ENCODE measurements at regions not wholly inside any gene's neighbourhood (a gene's known extent, or its start where the extent isn't known, plus 50 kb on each side); places are given as distances from the start of the nearest gene placed in this dataset.

GRCh38 chr2:239619369-239619768 is 218.5 kb upstream of the HDAC4 start:
- Histone ChIP-seq H3K9me3 (no peaks in the 10 kb centered on the region), H3K36me3 (no peaks in the 10 kb centered on the region), H3K27me3 (no peaks in the 10 kb centered on the region), H3K4me3 (no peak overlapping the region), H3K4me1 (no peaks in the 10 kb centered on the region), H3K27ac (no peak overlapping the region)
- FAIRE-seq: no peak
- TF ChIP-seq CTCF (IDR thresholded peaks at IDR 0.05): no peak
- no peak for DNase-seq
- intact Hi-C loops (cut with DNase I): no loop called here
- no peak for ATAC-seq
- 52 to 53% methylated on average over 1 of the region's 1 CpG for WGBS, 2 donors

GRCh38 chr2:239616729-239617128 is 215.9 kb upstream of the HDAC4 start:
- H3K4me3 ChIP-seq: no peak overlapping the region
- DNase-seq (no peak), FAIRE-seq (no peak), ATAC-seq (no peak)
- no peak for TF ChIP-seq CTCF (IDR thresholded peaks at IDR 0.05)
- no peak overlapping the region for H3K27ac ChIP-seq
- no peaks in the 10 kb centered on the region for H3K4me1 ChIP-seq
- H3K9me3 ChIP-seq: no peaks in the 10 kb centered on the region
- H3K36me3 ChIP-seq: no peaks in the 10 kb centered on the region
- intact Hi-C loops (cut with DNase I): no loop called here
- no peaks in the 10 kb centered on the region for H3K27me3 ChIP-seq
- WGBS, 2 donors: 41 to 75% methylated on average over 2 of the region's 2 CpGs

GRCh38 chr2:239612133-239612532 is 211.3 kb upstream of the HDAC4 start:
- intact Hi-C loops (cut with DNase I): no loop called here
- Histone ChIP-seq H3K27ac (no peak overlapping the region), H3K4me1 (no peaks in the 10 kb centered on the region), H3K4me3 (no peak overlapping the region), H3K36me3 (no peaks in the 10 kb centered on the region), H3K27me3 (no peaks in the 10 kb centered on the region), H3K9me3 (no peaks in the 10 kb centered on the region)
- TF ChIP-seq CTCF (IDR thresholded peaks at IDR 0.05): no peak
- ATAC-seq (no peak), DNase-seq (no peak), FAIRE-seq (no peak)
- WGBS, 2 donors: 61 to 72% methylated on average over 11 of the region's 11 CpGs

- intact Hi-C loops (cut with DNase I): no loop called here
- 69 to 79% methylated on average over 10 of the region's 10 CpGs for WGBS, 2 donors
- no peaks in the 10 kb centered on the region for H3K36me3 ChIP-seq
- TF ChIP-seq CTCF (IDR thresholded peaks at IDR 0.05): no peak
- peak in 1 of 6 donors; percentile 30 for DNase-seq
- no peaks in the 10 kb centered on the region for H3K9me3 ChIP-seq
- no peak overlapping the region for H3K27ac ChIP-seq
- no peaks in the 10 kb centered on the region for H3K27me3 ChIP-seq
- H3K4me1 ChIP-seq: no peaks in the 10 kb centered on the region
- FAIRE-seq: no peak
- no peak for ATAC-seq
- H3K4me3 ChIP-seq: no peak overlapping the region
Observed at GRCh38 chr2:239611222-239611795, 210.5 kb upstream of the HDAC4 start.

GRCh38 chr2:239610457-239611221 is 209.8 kb upstream of the HDAC4 start:
- Histone ChIP-seq H3K27me3 (peaks cover 0 to 1% (median 0%) of the 10 kb centered on the region in 4 donors), H3K4me1 (no peaks in the 10 kb centered on the region), H3K36me3 (no peaks in the 10 kb centered on the region), H3K4me3 (no peak overlapping the region), H3K27ac (no peak overlapping the region), H3K9me3 (no peaks in the 10 kb centered on the region)
- DNase-seq (peak in 1 of 6 donors; percentile 22), FAIRE-seq (no peak), ATAC-seq (no peak)
- no peak for TF ChIP-seq CTCF (IDR thresholded peaks at IDR 0.05)
- intact Hi-C loops (cut with DNase I): no loop called here
- WGBS, 2 donors: 59 to 64% methylated on average over 9 of the region's 9 CpGs

All from pancreas (tissue), 10 donors.